HG02885 (cell line): ENCODE measurements at regions not wholly inside any gene's neighbourhood (a gene's known extent, or its start where the extent isn't known, plus 50 kb on each side); places are given as distances from the start of the nearest gene placed in this dataset.

Experiments
- ATAC-seq: cut with Tn5 transposase; IDR thresholded peaks from one replicate; pipeline ENCODE4 v1.9.1; 2021; ENCODE audit warnings: mild to moderate bottlenecking; ENCODE audit not compliant: unreplicated experiment, poor library complexity

DNA sequence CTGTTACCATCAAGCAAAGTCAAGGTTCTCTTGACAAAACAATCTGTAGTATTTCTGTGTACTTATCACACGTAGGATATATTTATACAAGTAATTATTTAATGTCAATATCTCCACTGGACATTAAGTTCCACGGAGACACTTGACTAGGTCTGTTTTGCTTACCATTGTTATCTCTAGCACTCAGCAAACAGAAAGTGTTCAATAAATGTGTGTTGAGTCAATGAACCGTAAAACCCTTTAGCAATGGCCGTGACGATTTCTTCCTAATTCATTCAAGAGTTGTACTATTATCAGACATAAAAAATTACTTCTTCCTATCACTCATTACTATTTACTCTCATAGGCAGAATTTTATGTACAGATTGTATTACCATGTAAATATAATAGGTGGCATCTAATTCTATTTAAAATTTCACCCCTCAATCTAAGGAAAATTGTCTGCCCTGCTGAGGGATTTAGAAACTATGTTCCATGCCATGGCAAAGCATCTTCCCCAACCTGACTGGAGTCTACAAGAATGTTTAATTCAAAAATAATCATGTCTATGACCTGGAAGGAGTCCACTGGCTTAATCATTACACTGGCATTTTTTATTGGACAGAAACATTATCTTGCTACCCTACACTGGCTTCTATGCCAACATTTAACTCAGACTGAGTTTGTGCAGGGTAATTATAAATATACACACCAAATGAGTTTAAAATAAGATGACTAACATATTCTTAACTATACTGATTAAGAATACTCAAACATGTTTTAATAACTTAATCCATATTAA, 301.9 kb downstream of the ZEB2 start:
- no peak for ATAC-seq

GRCh38 chr2:144215701-144216675, 303.9 kb downstream of the ZEB2 start:
- ATAC-seq: peak; percentile 53

- ATAC-seq: no peak
These were observed 304.7 kb downstream of the ZEB2 start for GRCh38 chr2:144215207-144215606.

DNA sequence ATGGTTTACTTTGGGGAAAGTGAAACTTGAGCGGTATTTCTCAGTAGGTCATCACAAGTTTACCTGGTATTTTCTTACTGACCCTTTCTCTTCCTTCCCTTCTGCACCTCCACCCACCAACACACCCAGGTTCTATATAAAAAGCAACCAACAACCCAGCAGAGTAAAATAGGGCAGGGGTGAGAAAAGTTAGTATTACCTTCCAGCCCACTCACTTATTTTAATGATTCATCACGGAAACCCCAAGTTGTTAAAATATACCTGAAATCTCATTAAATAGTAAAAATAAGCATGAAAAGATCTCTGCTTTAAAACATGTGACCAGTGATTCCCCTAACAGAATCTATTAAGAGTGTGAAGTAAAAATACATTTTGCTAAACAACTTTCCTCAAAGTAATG, 306.1 kb downstream of the ZEB2 start:
- ATAC-seq: peak; percentile 96

DNA sequence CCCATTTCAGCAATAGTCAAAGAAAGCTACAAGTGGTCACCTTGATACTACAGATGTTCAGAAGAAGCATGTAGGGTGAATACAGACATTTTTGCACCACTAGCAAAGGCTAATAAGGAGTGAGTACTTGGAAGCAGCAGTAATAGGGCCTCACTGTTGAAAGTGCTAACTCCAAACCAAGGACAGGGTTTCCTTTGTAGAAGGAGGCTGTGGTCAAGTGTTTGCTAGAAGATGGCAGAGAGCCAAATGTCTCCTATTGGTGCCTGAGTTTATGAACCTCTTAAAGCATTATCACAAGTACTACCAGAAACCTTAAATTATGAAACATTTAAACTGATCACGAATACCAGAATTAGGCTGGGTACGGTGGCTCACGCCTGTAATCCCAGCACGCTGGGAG, 308.1 kb downstream of the ZEB2 start:
- ATAC-seq: no peak

GRCh38 chr2:144211065-144211464, 308.9 kb downstream of the ZEB2 start:
- no peak for ATAC-seq

GRCh38 chr2:144210076-144210475, 309.8 kb downstream of the ZEB2 start:
- ATAC-seq: no peak

DNA sequence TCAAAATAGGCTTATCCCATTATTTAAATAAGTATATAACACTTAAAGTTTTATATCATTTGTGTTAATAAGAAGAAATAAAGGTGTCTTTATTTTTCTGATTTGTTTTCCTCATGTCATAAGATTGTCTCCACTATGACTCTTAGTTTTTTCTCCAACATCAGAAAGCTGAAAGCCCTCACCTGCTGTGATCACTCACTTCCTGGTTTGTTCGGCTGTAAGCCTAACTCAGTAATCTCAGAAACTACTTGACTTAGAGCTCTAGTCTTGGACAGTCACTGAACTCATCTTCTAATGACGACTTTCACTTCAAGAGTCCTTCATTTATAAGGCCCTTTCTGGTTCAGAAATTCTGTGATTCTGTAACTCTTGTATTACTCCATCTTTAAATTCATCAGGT, 311.0 kb downstream of the ZEB2 start:
- ATAC-seq: no peak

DNA sequence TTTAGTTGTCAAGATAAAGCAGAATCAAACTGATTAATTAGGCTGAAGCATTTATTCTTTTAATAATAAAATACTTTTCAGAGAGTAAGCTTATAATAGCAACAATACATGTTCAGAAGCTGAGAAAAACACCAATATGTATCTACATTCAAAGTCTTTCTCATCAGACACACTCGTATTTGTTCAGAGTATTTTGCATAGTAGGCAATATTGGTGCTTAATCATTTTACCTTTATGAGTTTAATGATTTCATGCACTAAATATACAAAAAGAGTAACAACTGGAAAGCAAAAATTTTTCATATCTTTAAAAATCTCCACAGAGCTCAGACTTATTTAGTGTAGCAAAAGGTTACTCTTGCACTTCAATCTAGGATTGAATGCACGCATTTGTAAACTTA, 313.9 kb downstream of the ZEB2 start:
- no peak for ATAC-seq

DNA sequence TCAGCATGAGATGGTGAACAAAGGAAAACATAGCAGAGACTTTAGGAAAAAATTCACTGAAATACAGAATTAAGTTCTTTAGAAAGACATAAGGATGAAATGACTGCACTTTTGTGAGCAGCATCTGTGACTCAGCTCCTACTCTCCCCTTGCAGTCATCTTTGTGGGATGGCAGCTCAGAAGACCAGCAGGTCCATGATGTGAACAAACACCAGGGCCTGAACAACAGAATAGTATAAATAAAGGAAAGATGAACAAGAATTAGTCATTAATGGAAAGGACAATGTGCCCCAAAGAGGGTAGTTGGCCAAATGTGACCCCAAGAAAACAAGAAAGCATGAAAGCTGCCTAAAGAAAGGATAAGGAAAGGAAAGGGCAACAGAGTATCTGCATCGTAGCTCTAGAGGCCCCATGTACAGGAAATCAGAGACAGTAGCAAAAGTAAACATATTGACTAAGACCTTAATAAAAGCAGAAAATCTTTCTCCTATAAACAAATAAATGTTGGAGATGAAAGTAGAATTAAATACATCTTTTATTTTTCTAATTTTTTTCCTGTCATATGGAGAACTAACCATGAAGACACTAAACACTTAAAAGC, 318.0 kb downstream of the ZEB2 start:
- no peak for ATAC-seq

DNA sequence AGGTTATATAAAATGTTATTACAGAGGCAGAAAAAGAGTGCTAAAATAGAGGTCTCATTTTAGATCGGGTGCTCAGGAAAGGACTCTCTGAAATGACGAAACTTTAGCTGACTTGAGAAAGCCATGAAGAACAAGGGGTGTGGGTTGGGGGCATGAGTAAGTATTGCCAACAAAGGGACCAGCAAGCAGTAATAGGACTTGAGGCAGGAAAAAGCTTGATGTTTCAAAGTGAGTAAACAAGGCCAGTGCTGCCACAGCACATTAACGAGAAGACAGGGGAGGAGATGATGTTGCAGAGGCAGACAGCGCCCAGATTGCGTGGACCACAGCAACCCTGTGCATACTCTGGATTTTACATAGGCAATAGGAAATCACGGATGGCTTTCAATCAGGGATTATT, 318.8 kb downstream of the ZEB2 start:
- ATAC-seq: no peak

- no peak for ATAC-seq
These were observed 321.8 kb downstream of the ZEB2 start for GRCh38 chr2:144198116-144198515.

DNA sequence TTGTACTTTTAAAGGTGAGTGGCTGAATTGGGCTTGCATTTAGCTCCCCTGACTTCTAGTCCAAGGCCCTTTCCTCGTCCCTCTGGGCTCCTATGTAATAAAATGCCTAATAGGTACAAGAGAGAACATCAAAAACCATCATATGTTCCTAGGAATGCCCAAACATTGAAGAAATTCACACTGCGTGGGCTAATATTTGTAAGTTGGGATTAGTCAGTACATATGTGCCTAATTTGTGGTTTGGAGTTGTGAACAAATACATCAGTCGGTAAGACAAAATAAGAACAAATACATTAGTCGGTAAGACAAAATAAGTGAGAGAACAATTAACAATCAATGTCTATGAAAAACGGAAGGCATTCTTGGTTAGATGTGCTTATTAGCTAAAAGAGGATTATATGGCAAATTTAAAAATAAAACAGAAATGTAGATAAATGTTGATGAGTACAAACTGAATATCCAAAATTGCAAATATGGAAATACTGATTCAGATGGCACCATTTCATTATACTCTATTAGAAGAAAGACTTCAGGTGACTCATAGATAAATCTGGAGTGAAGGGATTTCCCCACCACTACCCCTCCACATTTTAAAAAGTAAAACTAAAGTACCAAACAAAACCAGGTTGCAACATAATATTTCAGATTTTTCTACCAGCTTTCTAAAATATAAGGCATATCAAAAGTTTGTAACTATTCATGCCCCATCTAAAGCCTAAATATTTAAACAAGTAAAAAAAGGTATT, 325.4 kb downstream of the ZEB2 start:
- ATAC-seq: no peak

DNA sequence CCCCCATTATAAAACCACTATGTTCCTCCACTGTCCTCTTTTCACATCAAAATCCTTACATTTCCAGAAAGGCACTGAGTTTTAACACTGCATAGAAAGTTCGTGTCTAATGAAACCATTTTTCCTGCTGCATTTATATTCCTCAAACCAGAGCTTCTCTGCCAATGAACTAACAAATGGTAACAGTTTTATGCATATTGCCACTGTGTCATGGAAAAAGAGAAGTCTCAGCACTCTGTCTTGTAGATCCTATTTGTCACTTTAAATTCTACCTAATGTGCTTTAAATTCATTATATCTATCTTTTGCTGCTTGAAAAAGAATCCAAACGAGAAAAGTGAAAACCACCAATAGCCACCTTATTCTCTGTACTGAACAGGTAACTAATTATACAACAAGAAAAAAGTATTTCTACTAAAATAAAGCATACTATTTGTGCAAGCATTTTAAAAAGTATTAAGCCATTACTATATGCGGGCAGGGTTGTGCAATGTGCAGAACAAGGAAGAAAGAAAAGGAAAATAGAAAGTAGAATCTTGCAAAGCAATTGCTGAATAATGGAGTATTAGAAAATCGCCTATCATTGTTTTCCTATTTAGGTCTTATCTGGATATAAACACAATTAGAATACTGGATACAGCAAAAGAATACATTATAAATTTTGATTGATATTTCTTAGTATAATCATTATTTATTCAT, 328.9 kb downstream of the ZEB2 start:
- no peak for ATAC-seq

- peak; percentile 98 for ATAC-seq
These were observed 336.2 kb downstream of the ZEB2 start for GRCh38 chr2:144183727-144184126.

- no peak for ATAC-seq
These were observed 338.9 kb downstream of the ZEB2 start for GRCh38 chr2:144181001-144181400.

- ATAC-seq: no peak
These were observed 339.8 kb downstream of the ZEB2 start for GRCh38 chr2:144180131-144180530.

- no peak for ATAC-seq
These were observed 349.7 kb downstream of the ZEB2 start for GRCh38 chr2:144170179-144170578.

DNA sequence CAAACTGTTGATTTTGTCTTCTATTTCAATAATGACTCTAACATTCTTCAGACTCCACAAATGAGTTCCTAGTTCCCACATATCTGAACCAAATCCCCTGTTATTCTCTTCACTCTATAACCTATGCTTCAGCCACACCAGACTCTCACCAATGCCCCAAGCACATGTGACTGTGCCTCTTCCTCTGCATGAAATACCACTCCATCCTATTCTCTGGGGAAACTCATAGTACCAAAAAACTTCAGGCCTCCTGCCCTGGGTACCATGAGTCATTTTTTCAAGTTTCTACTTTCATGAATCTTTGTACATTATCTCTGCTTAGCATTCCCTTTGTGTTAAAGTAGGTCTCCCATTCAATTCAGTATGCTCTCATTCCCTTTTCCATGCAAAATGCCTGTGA, 353.2 kb downstream of the ZEB2 start:
- ATAC-seq: no peak
